DOHH2 (cell line): ENCODE measurements at regions not wholly inside any gene's neighbourhood (a gene's known extent, or its start where the extent isn't known, plus 50 kb on each side); places are given as distances from the start of the nearest gene placed in this dataset.

Source experiments
- EZH2phosphoT487 ChIP-seq: fragments of 200-600 bp; sonication (generic); IDR thresholded peaks from 2 replicates; pipeline ENCODE4 v1.6.1; 2017; ENCODE audit warnings: borderline replicate concordance, mild to moderate bottlenecking, antibody characterized with exemption, low read length, moderate library complexity, mixed read lengths
- TF ChIP-seq, protein P1 (sequence below): fragments of 200-600 bp; sonication (generic); IDR thresholded peaks from one replicate; pipeline ENCODE4 v1.5.1; 2014; ENCODE audit warnings: antibody characterized with exemption, mild to moderate bottlenecking, low read depth, low read length; ENCODE audit not compliant: poor library complexity, severe bottlenecking

DNA sequence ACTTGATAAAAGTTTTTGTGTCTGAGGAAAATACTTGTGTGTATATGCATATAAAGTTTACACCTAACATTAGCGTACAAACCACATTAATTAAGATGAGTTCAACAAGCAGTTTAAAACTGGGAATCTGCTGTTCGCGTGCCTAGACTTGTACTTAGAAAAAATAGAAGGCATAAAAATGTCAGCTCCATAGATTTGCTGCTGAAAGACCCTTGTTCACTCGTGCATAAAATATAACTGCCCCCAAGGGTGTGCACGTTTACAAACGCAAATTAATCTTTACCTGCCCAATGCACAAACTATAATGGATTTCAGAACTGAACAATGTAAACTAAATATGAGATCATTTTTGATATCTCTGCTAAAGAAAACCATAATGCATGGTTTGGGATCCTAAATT, 392.3 kb upstream of the ADGRL2 start:
- TF ChIP-seq, protein P1, sequence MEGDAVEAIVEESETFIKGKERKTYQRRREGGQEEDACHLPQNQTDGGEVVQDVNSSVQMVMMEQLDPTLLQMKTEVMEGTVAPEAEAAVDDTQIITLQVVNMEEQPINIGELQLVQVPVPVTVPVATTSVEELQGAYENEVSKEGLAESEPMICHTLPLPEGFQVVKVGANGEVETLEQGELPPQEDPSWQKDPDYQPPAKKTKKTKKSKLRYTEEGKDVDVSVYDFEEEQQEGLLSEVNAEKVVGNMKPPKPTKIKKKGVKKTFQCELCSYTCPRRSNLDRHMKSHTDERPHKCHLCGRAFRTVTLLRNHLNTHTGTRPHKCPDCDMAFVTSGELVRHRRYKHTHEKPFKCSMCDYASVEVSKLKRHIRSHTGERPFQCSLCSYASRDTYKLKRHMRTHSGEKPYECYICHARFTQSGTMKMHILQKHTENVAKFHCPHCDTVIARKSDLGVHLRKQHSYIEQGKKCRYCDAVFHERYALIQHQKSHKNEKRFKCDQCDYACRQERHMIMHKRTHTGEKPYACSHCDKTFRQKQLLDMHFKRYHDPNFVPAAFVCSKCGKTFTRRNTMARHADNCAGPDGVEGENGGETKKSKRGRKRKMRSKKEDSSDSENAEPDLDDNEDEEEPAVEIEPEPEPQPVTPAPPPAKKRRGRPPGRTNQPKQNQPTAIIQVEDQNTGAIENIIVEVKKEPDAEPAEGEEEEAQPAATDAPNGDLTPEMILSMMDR = no peak
- TF ChIP-seq EZH2phosphoT487 = no peak
